ENCODE measurements at regions not wholly inside any gene's neighbourhood (a gene's known extent, or its start where the extent isn't known, plus 50 kb on each side); places are given as distances from the start of the nearest gene placed in this dataset.

DNA sequence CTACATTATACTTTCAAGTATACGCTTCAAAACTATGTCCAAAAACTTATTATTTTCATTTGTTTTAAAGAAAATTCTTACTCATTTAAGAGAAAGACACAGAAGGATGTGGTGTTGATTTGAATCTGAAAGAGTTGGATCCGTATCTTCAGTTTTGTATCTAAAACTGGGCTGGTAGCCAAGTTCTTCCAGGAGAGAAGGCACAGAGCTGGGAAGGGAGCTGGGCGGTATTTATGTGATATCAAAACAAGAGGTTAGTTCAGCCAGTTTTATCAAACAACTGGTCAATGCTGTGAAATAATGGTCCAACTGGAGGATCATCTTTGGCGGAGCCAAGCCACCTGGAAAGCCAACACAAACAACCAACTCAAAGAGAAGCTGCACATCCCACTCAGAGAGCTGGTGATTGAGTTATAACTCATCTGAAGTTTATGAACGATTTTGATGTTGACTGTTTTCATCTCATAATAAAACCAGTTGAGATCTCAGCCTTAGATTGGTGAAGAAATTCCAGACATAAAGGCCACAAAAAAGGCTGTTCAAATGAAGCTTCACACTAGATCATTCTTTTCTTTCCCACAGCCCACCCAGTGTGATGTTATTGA, 489.6 kb upstream of the RASGRP1 start:
- Histone ChIP-seq H3K4me1 (ENCODE audit: control insufficient read depth, insufficient read depth, low read length) (no peaks in the 10 kb centered on the region), H3K27ac (ENCODE audit: insufficient read depth, low read depth, low read length, poor library complexity, severe bottlenecking) (no peak overlapping the region), H3K4me3 (ENCODE audit: insufficient read depth, low read depth, low read length) (no peak overlapping the region), H3K27me3 (ENCODE audit: control insufficient read depth, insufficient read depth, low read length, poor library complexity, severe bottlenecking) (no peaks in the 10 kb centered on the region), H3K36me3 (ENCODE audit: control insufficient read depth, insufficient read depth, low read length) (no peaks in the 10 kb centered on the region), H3K9me3 (ENCODE audit: control insufficient read depth, low read length) (no peaks in the 10 kb centered on the region)
- 89 to 99% methylated on average over 2 to 4 of the region's 5 CpGs for WGBS, 2 experiments

DNA sequence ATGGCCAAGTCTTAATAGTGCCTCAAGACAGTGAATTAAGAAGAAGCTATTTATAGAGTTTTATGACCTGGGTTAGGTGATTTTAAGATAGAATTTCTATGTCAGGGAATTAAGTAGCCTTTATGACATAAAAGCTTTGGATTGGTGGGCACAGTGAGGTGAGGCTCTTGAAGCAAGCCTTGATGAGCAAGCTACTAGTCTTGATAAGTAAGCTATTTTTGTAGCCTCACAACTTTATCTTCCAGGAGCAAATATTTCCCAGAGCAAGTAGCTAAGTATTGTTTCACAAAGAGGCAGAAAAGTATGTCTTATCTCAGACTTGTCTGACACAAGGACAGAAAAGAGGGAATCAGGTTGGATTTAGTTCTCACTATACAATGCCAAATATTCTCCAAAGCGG, 491.7 kb upstream of the RASGRP1 start:
- Histone ChIP-seq H3K27ac (ENCODE audit: insufficient read depth, low read depth, low read length, poor library complexity, severe bottlenecking) (no peak overlapping the region), H3K4me3 (ENCODE audit: insufficient read depth, low read depth, low read length) (no peak overlapping the region), H3K9me3 (ENCODE audit: control insufficient read depth, low read length) (no peaks in the 10 kb centered on the region), H3K27me3 (ENCODE audit: control insufficient read depth, insufficient read depth, low read length, poor library complexity, severe bottlenecking) (no peaks in the 10 kb centered on the region), H3K4me1 (ENCODE audit: control insufficient read depth, insufficient read depth, low read length) (no peaks in the 10 kb centered on the region), H3K36me3 (ENCODE audit: control insufficient read depth, insufficient read depth, low read length) (no peaks in the 10 kb centered on the region)
- WGBS, 2 experiments, result 100% methylated on average over 1 of the region's 1 CpG

DNA sequence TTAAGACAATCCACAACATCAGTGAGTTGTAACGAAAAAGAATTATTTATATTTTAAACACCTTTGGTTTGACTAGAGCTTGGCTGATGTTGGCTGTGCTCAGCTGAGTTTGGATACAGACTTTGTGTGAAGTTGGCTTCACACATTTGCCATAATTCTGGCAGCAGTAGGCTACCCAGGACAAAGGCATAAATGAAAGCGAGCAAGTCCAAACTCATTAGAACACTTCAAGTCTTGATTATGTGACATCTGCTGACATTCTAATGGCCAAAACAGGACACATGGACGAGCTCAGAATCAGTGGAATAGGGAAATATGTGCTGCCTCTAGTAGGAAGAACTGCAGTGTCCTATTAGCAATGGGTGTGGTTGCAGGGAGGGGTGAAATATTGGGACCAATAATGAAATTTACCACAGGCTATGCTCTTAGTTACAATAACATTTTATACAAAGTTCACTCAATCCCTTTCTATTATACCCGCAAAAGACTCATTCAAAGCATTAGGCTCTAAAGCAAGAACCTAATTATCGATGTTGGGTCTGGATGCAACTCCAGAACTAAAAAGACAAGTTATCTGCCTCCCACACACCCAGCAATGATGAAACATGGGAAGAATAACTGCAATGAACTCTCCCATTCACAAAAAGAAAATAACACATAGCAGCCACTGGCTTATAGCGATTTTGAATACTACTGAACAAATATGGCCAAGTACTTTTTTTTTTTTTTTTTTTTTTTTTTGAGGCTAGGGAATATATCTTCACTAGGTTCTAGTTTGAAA, 493.9 kb upstream of the RASGRP1 start:
- no peak overlapping the region for H3K4me3 ChIP-seq (ENCODE audit: insufficient read depth, low read depth, low read length)
- WGBS, 2 experiments, result 87 to 90% methylated on average over 4 to 6 of the region's 6 CpGs
- H3K27ac ChIP-seq (ENCODE audit: insufficient read depth, low read depth, low read length, poor library complexity, severe bottlenecking), result no peak overlapping the region
- no peaks in the 10 kb centered on the region for H3K9me3 ChIP-seq (ENCODE audit: control insufficient read depth, low read length)
- no peaks in the 10 kb centered on the region for H3K4me1 ChIP-seq (ENCODE audit: control insufficient read depth, insufficient read depth, low read length)
- H3K27me3 ChIP-seq (ENCODE audit: control insufficient read depth, insufficient read depth, low read length, poor library complexity, severe bottlenecking), result no peaks in the 10 kb centered on the region
- H3K36me3 ChIP-seq (ENCODE audit: control insufficient read depth, insufficient read depth, low read length), result no peaks in the 10 kb centered on the region

DNA sequence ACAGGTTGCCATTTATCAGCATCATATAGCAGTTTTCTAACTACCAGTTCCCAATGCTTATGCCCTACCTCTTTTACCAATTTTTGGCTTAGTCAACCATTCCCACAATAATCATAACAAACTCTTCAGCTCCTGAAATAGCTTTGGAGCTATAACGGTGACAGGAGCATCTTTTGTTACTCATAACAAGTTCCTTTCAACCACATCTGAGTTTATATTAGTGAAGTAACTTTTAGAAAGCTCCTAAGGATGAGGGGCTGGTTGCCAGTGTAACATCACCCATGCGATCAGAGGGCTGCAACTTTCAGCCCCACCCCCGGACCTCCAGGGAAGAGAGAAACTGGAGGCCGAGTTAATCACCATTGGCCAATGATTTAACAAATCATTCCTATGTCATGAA, 495.3 kb upstream of the RASGRP1 start:
- no peaks in the 10 kb centered on the region for H3K36me3 ChIP-seq (ENCODE audit: control insufficient read depth, insufficient read depth, low read length)
- no peaks in the 10 kb centered on the region for H3K9me3 ChIP-seq (ENCODE audit: control insufficient read depth, low read length)
- no peak overlapping the region for H3K4me3 ChIP-seq (ENCODE audit: insufficient read depth, low read depth, low read length)
- H3K27ac ChIP-seq (ENCODE audit: insufficient read depth, low read depth, low read length, poor library complexity, severe bottlenecking), result no peak overlapping the region
- WGBS, 2 experiments, result 90 to 91% methylated on average over 3 to 4 of the region's 4 CpGs
- no peaks in the 10 kb centered on the region for H3K27me3 ChIP-seq (ENCODE audit: control insufficient read depth, insufficient read depth, low read length, poor library complexity, severe bottlenecking)
- no peaks in the 10 kb centered on the region for H3K4me1 ChIP-seq (ENCODE audit: control insufficient read depth, insufficient read depth, low read length)

DNA sequence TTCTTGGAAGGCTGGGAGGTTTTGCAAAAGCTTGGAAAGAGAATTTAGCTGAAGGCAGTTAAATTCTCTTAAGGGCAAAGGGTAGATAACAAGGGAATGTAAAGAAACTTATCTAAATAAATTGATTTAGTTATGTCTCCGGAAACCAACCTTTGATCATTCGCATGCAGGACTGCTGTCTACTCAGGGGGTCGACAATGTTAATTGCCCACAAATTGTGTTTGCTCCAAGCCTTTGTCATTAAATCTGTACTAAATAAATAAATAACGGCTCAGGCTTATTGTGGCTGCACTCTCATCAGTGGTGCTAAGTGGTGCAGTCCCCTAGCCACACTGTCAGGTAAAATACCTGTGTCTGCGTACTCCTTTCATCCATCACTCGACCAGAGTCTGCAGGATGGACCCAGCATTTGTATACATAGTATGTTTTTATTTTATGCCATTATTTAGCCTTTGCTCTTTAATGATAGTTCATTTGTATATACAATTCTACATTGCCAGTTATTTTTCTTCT, 497.4 kb upstream of the RASGRP1 start:
- H3K4me3 ChIP-seq (ENCODE audit: insufficient read depth, low read depth, low read length), result no peak overlapping the region
- H3K9me3 ChIP-seq (ENCODE audit: control insufficient read depth, low read length), result no peaks in the 10 kb centered on the region
- no peaks in the 10 kb centered on the region for H3K27me3 ChIP-seq (ENCODE audit: control insufficient read depth, insufficient read depth, low read length, poor library complexity, severe bottlenecking)
- H3K36me3 ChIP-seq (ENCODE audit: control insufficient read depth, insufficient read depth, low read length), result no peaks in the 10 kb centered on the region
- no peak overlapping the region for H3K27ac ChIP-seq (ENCODE audit: insufficient read depth, low read depth, low read length, poor library complexity, severe bottlenecking)
- 62 to 67% methylated on average over 6 of the region's 6 CpGs for WGBS, 2 experiments
- H3K4me1 ChIP-seq (ENCODE audit: control insufficient read depth, insufficient read depth, low read length), result no peaks in the 10 kb centered on the region

DNA sequence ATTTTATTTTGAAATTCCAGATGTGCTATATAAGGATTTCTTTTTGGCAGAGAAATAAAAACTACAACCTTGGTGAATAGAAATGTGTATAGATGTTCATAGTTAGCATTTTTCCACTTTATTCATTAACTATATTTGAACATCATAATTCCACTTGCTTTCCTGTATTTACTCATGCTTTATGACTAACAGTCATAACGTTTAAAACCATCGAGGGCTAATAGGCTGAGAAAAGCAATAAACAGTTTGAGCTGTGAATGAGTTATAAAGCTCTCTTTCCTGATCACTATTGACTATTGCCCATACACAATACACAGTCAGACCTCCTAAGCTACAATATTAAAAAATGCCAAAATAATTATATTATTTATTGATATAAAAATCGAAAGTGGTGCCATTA, 502.1 kb upstream of the RASGRP1 start:
- Histone ChIP-seq H3K9me3 (ENCODE audit: control insufficient read depth, low read length) (no peaks in the 10 kb centered on the region), H3K4me1 (ENCODE audit: control insufficient read depth, insufficient read depth, low read length) (no peaks in the 10 kb centered on the region), H3K4me3 (ENCODE audit: insufficient read depth, low read depth, low read length) (no peak overlapping the region), H3K36me3 (ENCODE audit: control insufficient read depth, insufficient read depth, low read length) (no peaks in the 10 kb centered on the region), H3K27ac (ENCODE audit: insufficient read depth, low read depth, low read length, poor library complexity, severe bottlenecking) (no peak overlapping the region), H3K27me3 (ENCODE audit: control insufficient read depth, insufficient read depth, low read length, poor library complexity, severe bottlenecking) (no peaks in the 10 kb centered on the region)
- 94% methylated on average over 2 of the region's 3 CpGs; no CpG with 5 or more reads in 1 of the 2 experiments for WGBS, 2 experiments

DNA sequence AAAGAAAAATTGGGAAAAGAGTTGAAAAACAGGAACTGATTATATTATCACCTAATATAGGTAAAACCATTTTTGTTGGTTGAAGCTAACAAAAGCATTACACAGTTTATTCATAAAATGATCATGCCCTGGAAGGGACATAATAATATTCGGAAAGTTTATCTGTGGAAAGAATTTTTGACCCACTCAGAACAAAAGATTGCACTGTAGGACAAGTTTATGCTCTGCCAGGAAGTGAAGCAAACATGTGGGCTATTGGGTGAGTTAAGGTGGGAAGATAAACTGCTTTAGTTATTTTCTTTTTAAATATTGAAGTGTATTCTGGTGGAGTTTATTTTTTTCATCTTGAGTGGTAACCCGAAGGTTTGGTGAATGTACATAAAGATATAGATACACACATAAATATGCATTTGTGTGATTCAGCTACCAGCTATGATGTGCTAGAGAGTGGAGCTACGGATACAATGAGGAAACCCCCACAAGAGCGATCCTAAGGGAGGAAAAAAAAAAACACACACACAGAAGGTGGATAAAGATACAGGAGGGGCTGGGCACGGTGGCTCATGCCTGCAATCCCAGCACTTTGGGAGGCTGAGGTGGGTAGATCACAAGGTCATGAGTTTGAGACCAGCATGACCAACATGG, 506.4 kb upstream of the THBS1 start:
- Histone ChIP-seq H3K4me3 (ENCODE audit: insufficient read depth, low read depth, low read length) (no peak overlapping the region), H3K27ac (ENCODE audit: insufficient read depth, low read depth, low read length, poor library complexity, severe bottlenecking) (no peak overlapping the region), H3K36me3 (ENCODE audit: control insufficient read depth, insufficient read depth, low read length) (no peaks in the 10 kb centered on the region), H3K4me1 (ENCODE audit: control insufficient read depth, insufficient read depth, low read length) (no peaks in the 10 kb centered on the region), H3K27me3 (ENCODE audit: control insufficient read depth, insufficient read depth, low read length, poor library complexity, severe bottlenecking) (no peaks in the 10 kb centered on the region), H3K9me3 (ENCODE audit: control insufficient read depth, low read length) (no peaks in the 10 kb centered on the region)
- 83 to 84% methylated on average over 3 to 4 of the region's 5 CpGs for WGBS, 2 experiments

DNA sequence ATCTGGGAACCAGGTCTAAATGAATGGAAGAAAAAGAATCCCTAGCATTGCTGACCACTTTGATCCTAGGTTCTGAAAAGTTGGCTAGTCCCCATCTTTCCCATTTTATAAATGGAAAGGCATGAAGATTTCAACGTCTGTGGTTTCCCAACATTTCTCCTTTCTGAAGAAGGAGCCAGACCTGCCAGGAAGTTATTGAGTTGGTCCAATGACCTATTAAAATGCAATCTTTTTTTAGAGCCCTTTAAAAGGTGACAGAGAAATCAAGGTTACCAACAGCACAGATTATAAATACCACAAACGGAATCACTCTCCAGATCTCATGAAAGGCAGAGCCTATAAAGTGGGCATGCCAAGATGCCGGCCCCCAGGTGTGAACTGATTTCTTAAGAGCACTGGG, 505.6 kb upstream of the THBS1 start:
- Histone ChIP-seq H3K9me3 (ENCODE audit: control insufficient read depth, low read length) (no peaks in the 10 kb centered on the region), H3K27ac (ENCODE audit: insufficient read depth, low read depth, low read length, poor library complexity, severe bottlenecking) (no peak overlapping the region), H3K27me3 (ENCODE audit: control insufficient read depth, insufficient read depth, low read length, poor library complexity, severe bottlenecking) (no peaks in the 10 kb centered on the region), H3K4me3 (ENCODE audit: insufficient read depth, low read depth, low read length) (no peak overlapping the region), H3K36me3 (ENCODE audit: control insufficient read depth, insufficient read depth, low read length) (no peaks in the 10 kb centered on the region), H3K4me1 (ENCODE audit: control insufficient read depth, insufficient read depth, low read length) (no peaks in the 10 kb centered on the region)
- 71 to 73% methylated on average over 3 of the region's 3 CpGs for WGBS, 2 experiments

DNA sequence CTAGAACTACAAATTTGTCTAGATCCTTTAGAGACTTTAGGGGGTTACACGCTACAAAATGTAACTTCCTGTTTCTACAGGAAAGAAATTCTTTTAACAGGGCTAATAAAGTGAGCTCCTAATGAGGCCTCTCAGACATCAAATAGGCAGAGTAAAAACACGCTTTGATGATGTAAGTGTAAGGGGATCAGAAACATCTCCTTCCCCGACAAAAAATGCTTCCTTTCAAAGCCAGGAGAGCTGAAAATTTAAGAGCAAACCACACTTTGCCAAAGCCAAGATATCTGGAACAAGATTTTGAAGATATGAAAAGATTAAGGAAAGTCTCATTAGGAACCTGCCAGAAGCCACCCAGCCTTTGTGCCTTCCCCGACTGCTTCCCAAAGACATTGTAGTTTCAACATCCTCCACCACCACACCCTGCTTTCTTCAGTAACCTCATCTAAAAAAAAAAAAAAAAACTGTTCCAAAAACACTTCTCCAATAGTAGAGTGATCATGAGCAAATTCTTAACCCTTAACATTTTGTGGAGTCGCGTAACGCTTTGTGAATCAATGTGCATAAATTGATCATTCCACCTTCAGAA, 505.0 kb upstream of the THBS1 start:
- H3K4me3 ChIP-seq (ENCODE audit: insufficient read depth, low read depth, low read length), result no peak overlapping the region
- no peaks in the 10 kb centered on the region for H3K27me3 ChIP-seq (ENCODE audit: control insufficient read depth, insufficient read depth, low read length, poor library complexity, severe bottlenecking)
- no peaks in the 10 kb centered on the region for H3K36me3 ChIP-seq (ENCODE audit: control insufficient read depth, insufficient read depth, low read length)
- H3K9me3 ChIP-seq (ENCODE audit: control insufficient read depth, low read length), result no peaks in the 10 kb centered on the region
- no peaks in the 10 kb centered on the region for H3K4me1 ChIP-seq (ENCODE audit: control insufficient read depth, insufficient read depth, low read length)
- H3K27ac ChIP-seq (ENCODE audit: insufficient read depth, low read depth, low read length, poor library complexity, severe bottlenecking), result no peak overlapping the region
- 87 to 89% methylated on average over 7 of the region's 7 CpGs for WGBS, 2 experiments

DNA sequence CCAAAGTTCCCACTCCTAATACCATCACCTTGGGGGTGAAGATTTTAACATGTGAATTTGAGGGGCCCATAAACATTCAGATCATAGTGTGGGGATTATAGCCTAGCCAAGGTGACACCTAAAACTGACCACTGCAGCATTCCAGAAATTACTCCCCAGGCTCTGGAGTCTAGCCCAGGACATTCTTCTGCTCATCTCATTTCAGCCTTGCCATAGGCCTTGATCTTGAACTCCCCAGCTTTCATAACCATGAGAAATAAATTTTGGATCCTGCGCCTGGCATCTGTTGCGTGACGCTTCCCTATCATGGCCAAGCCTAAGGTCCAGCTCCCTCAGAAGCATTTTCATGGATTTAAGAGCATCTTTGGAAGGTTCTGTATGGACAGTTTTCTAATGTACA, 502.9 kb upstream of the THBS1 start:
- WGBS, 2 experiments, result 93 to 97% methylated on average over 3 of the region's 3 CpGs
- no peaks in the 10 kb centered on the region for H3K27me3 ChIP-seq (ENCODE audit: control insufficient read depth, insufficient read depth, low read length, poor library complexity, severe bottlenecking)
- no peaks in the 10 kb centered on the region for H3K9me3 ChIP-seq (ENCODE audit: control insufficient read depth, low read length)
- no peak overlapping the region for H3K4me3 ChIP-seq (ENCODE audit: insufficient read depth, low read depth, low read length)
- no peaks in the 10 kb centered on the region for H3K4me1 ChIP-seq (ENCODE audit: control insufficient read depth, insufficient read depth, low read length)
- no peaks in the 10 kb centered on the region for H3K36me3 ChIP-seq (ENCODE audit: control insufficient read depth, insufficient read depth, low read length)
- no peak overlapping the region for H3K27ac ChIP-seq (ENCODE audit: insufficient read depth, low read depth, low read length, poor library complexity, severe bottlenecking)
